ENCODE measurements at regions not wholly inside any gene's neighbourhood (a gene's known extent, or its start where the extent isn't known, plus 50 kb on each side); places are given as distances from the start of the nearest gene placed in this dataset.

DNA sequence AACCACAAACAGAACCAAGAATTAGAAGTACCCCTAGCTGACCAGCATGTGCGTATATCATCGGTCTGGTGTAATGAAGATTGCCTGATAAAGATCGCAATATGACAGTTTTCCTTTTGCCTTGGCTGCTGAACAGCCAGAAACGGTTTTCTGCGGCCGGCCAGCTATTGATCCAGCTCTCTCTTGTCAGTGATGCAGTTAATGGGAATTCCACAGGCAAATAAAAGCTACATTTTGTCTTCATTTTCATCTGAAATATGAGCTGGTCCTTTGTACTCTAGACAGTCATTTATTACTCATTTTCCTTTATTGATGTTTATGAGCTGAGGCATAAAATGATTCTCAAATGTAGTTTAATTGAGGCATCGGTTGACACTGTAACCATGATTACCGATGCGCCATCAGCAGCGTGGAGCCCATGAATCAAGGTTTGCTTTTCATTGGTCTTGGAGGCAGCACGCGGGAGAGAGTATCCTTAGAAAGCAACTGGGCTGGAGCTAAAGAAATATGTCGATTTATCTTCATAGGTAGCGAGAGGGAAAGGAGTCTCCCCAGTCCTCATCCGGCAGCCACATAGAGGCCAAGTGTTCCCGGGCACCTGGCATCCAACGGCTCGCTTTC, 535.2 kb downstream of the GALR1 start:
- no peak overlapping the region for H3K27ac ChIP-seq (ENCODE audit: extremely low read length, insufficient read depth, low read length)
- DNase-seq (ENCODE audit: low spot score) = no peak
- intact Hi-C loops (cut with micrococcal nuclease; ENCODE audit: unreplicated experiment) = no loop called here
- POLR2A ChIA-PET = no interaction called here
- no TSS peak for BruUV-seq (replicated peaks)
- no peak overlapping the region for H3K9ac ChIP-seq (ENCODE audit: insufficient read depth, low read depth, low read length)
- no peak for ATAC-seq
- H3K27me3 ChIP-seq (ENCODE audit: control insufficient read depth in 1 of 2, insufficient read depth in 2 of 2, low read length in 2 of 2) = peaks cover 0 to 8% of the 10 kb centered on the region in 2 experiments; a peak in 1 of 5 replicates
- WGBS (ENCODE audit: low lambda C conversion rate) = 45% methylated on average over 18 of the region's 18 CpGs
- H3K4me3 ChIP-seq (replicated peaks in 1 of 3; ENCODE audit: insufficient read depth in 1 of 3, low read depth in 2 of 3, low read length in 3 of 3) = no peak overlapping the region
- H3K36me3 ChIP-seq (replicated peaks in 1 of 2; ENCODE audit: control insufficient read depth in 1 of 2, insufficient read depth in 2 of 2, low read length in 2 of 2) = no peaks in the 10 kb centered on the region
- no peaks in the 10 kb centered on the region for H3K79me2 ChIP-seq (ENCODE audit: insufficient read depth, low read length)
- H3K4me2 ChIP-seq (ENCODE audit: low read depth, low read length) = no peak overlapping the region
- FAIRE-seq = no peak
- in situ Hi-C loops (cut with HindIII; ENCODE audit: extremely low pct_ligation_motif_present, low pct_unique_long_range_greater_than_20kb) = no loop called here
- H2AFZ ChIP-seq (ENCODE audit: low read length) = no peak overlapping the region
- no peaks in the 10 kb centered on the region for H3K4me1 ChIP-seq (ENCODE audit: insufficient read depth, low read length)
- no peaks in the 10 kb centered on the region for H3K9me3 ChIP-seq (ENCODE audit: low read length)
- CTCF ChIA-PET (ENCODE audit: low intra/inter-chr PET ratio, low total read pairs) = no interaction called here
- TF ChIP-seq CBX1 (IDR thresholded peaks at IDR 0.05; ENCODE audit: low read depth) = no peak
- TF ChIP-seq, protein P1, sequence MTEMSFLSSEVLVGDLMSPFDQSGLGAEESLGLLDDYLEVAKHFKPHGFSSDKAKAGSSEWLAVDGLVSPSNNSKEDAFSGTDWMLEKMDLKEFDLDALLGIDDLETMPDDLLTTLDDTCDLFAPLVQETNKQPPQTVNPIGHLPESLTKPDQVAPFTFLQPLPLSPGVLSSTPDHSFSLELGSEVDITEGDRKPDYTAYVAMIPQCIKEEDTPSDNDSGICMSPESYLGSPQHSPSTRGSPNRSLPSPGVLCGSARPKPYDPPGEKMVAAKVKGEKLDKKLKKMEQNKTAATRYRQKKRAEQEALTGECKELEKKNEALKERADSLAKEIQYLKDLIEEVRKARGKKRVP (CRISPR knock-in tag; IDR thresholded peaks at IDR 0.05) = no peak
- no peaks in the 10 kb centered on the region for H4K20me1 ChIP-seq (ENCODE audit: insufficient read depth, low read length)

DNA sequence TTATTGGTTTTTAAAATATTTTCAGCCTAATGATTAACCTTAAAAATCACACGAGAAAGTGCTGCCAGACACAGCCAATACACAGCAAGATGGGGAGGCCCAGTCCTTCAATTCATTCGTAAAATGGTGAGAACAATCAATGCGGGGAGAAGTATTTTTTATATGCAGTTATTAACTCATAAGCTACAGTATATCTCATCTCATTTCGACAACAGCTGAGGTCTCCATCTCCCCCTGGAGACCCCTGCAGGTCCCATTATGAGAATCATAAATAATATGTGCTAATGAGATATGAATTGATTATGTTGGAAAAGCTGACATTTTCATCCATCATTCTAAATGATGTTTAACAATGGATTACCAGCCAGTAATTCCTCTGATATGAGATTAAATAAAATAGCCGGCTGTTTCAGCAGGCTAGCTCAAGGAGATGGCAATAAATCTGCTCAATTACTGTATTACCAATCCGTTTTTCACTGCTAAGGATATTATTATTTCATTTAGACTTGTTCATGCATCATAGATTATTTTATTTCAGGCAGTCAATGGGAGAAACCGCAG, 535.8 kb downstream of the GALR1 start:
- Histone ChIP-seq H2AFZ (ENCODE audit: low read length) (no peak overlapping the region), H3K79me2 (ENCODE audit: insufficient read depth, low read length) (no peaks in the 10 kb centered on the region), H3K4me1 (ENCODE audit: insufficient read depth, low read length) (no peaks in the 10 kb centered on the region), H4K20me1 (ENCODE audit: insufficient read depth, low read length) (no peaks in the 10 kb centered on the region), H3K27ac (ENCODE audit: extremely low read length, insufficient read depth, low read length) (no peak overlapping the region), H3K4me2 (ENCODE audit: low read depth, low read length) (no peak overlapping the region), H3K9ac (ENCODE audit: insufficient read depth, low read depth, low read length) (no peak overlapping the region), H3K4me3 (replicated peaks in 1 of 3; ENCODE audit: insufficient read depth in 1 of 3, low read depth in 2 of 3, low read length in 3 of 3) (no peak overlapping the region), H3K36me3 (replicated peaks in 1 of 2; ENCODE audit: control insufficient read depth in 1 of 2, insufficient read depth in 2 of 2, low read length in 2 of 2) (no peaks in the 10 kb centered on the region), H3K27me3 (ENCODE audit: control insufficient read depth in 1 of 2, insufficient read depth in 2 of 2, low read length in 2 of 2) (peaks cover 0 to 8% of the 10 kb centered on the region in 2 experiments; a peak in 1 of 5 replicates), H3K9me3 (ENCODE audit: low read length) (no peaks in the 10 kb centered on the region)
- no peak for ATAC-seq
- WGBS (ENCODE audit: low lambda C conversion rate) = 17% methylated on average over 7 of the region's 7 CpGs
- no TSS peak for BruUV-seq (replicated peaks)
- ChIA-PET CTCF (ENCODE audit: low intra/inter-chr PET ratio, low total read pairs) (no interaction called here), POLR2A (no interaction called here)
- in situ Hi-C loops (cut with HindIII; ENCODE audit: extremely low pct_ligation_motif_present, low pct_unique_long_range_greater_than_20kb) = no loop called here
- no peak for FAIRE-seq
- no peak for DNase-seq (ENCODE audit: low spot score)
- intact Hi-C loops (cut with micrococcal nuclease; ENCODE audit: unreplicated experiment) = no loop called here
- TF ChIP-seq RFXAP (CRISPR knock-in tag; IDR thresholded peaks at IDR 0.05; ENCODE audit: borderline replicate concordance) (no peak), SP1 (IDR thresholded peaks at IDR 0.05) (no peak), SP1 (CRISPR knock-in tag; IDR thresholded peaks at IDR 0.05) (no peak), ZBTB21 (CRISPR knock-in tag; IDR thresholded peaks at IDR 0.05) (no peak), NFIC (IDR thresholded peaks at IDR 0.05; ENCODE audit: low read length) (no peak), TCF7L2 (IDR thresholded peaks at IDR 0.05; ENCODE audit: low read depth, low read length) (no peak), ZNF570 (CRISPR knock-in tag; IDR thresholded peaks at IDR 0.05; ENCODE audit: borderline replicate concordance) (no peak), PAF1 (CRISPR knock-in tag; IDR thresholded peaks at IDR 0.05) (no peak), MAZ (IDR thresholded peaks at IDR 0.05; ENCODE audit: borderline replicate concordance, low read depth, low read length) (no peak), MAZ (CRISPR knock-in tag; IDR thresholded peaks at IDR 0.05; ENCODE audit: low read depth) (no peak)
- TF ChIP-seq, protein P2, sequence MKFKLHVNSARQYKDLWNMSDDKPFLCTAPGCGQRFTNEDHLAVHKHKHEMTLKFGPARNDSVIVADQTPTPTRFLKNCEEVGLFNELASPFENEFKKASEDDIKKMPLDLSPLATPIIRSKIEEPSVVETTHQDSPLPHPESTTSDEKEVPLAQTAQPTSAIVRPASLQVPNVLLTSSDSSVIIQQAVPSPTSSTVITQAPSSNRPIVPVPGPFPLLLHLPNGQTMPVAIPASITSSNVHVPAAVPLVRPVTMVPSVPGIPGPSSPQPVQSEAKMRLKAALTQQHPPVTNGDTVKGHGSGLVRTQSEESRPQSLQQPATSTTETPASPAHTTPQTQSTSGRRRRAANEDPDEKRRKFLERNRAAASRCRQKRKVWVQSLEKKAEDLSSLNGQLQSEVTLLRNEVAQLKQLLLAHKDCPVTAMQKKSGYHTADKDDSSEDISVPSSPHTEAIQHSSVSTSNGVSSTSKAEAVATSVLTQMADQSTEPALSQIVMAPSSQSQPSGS (CRISPR knock-in tag; IDR thresholded peaks at IDR 0.05) = no peak
- TF ChIP-seq, protein P3, sequence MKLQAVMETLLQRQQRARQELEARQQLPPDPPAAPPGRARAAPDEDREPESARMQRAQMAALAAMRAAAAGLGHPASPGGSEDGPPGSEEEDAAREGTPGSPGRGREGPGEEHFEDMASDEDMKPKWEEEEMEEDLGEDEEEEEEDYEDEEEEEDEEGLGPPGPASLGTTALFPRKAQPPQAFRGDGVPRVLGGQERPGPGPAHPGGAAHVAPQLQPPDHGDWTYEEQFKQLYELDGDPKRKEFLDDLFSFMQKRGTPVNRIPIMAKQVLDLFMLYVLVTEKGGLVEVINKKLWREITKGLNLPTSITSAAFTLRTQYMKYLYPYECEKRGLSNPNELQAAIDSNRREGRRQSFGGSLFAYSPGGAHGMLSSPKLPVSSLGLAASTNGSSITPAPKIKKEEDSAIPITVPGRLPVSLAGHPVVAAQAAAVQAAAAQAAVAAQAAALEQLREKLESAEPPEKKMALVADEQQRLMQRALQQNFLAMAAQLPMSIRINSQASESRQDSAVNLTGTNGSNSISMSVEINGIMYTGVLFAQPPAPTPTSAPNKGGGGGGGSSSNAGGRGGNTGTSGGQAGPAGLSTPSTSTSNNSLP (IDR thresholded peaks at IDR 0.05; ENCODE audit: low read depth, low read length) = no peak

All from HepG2 (cell line).